Lower leg skin (tissue), 4 donors: ENCODE measurements at regions not wholly inside any gene's neighbourhood (a gene's known extent, or its start where the extent isn't known, plus 50 kb on each side); places are given as distances from the start of the nearest gene placed in this dataset.
"Not testable (repeated sequence)": the region's sequence is repeated elsewhere in the genome, so short reads cannot be mapped to it uniquely, and the experiment has no call there.

Experiments used
- DNase-seq, 2 donors: peaks; one replicate each; pipeline ENCODE4 v3.0.0-alpha.2; 2019; ENCODE audit warnings: low spot score in 2 of 2
- H3K4me3 ChIP-seq: fragments of 200-600 bp; sonication (generic); 2 replicates; pipeline ENCODE4 v1.5.1; 2017; ENCODE audit warnings: mild to moderate bottlenecking, low read depth; ENCODE audit not compliant: poor library complexity, severe bottlenecking
- CTCF ChIP-seq, 3 donors: fragments of 450-650 bp; IDR thresholded peaks; one replicate each; pipeline ENCODE4 v1.5.1; 2016; ENCODE audit warnings: antibody characterized with exemption in 3 of 3, mild to moderate bottlenecking in 3 of 3, moderate library complexity in 2 of 3
- POLR2A ChIP-seq, 2 donors: fragments of 450-650 bp; IDR thresholded peaks; one replicate each; pipeline ENCODE4 v1.6.1; 2016 to 2017; ENCODE audit warnings: antibody characterized with exemption in 2 of 2, mild to moderate bottlenecking in 1 of 2, moderate library complexity in 1 of 2
- WGBS, 2 donors: methylation state at CpG; one replicate each; pipeline ENCODE4 v1.1.5; 2018; 5-methylcytosine and 5-hydroxymethylcytosine counted together
- intact Hi-C: fragments of 100-400 bp; cut with DNase I; formaldehyde crosslinking; loops from one replicate; pipeline ENCODE4 v1.15.0; 2023; ENCODE audit warnings: low total_unique reads

- 50 to 85% methylated on average over 1 to 2 of the region's 2 CpGs for WGBS, 2 donors
- H3K4me3 ChIP-seq, DNase-seq, intact Hi-C loops: not testable (repeated sequence)
Measured at GRCh38 chr13:52324831-52325230, 81.1 kb downstream of the THSD1 start.

GRCh38 chr13:52319876-52320275 is 86.1 kb downstream of the THSD1 start:
- no peak for DNase-seq
- intact Hi-C loops, result no loop called here
- WGBS, 2 donors, result 72 to 81% methylated on average over 2 of the region's 2 CpGs
- TF ChIP-seq CTCF (IDR thresholded peaks at IDR 0.05) (no peak), POLR2A (IDR thresholded peaks at IDR 0.05) (no peak)
- H3K4me3 ChIP-seq, result no peak overlapping the region

- H3K4me3 ChIP-seq, DNase-seq, intact Hi-C loops: not testable (repeated sequence)
- WGBS, 2 donors, result 45 to 66% methylated on average over 6 of the region's 6 CpGs
Measured at GRCh38 chr13:52309833-52310232, 96.1 kb downstream of the THSD1 start.

DNA sequence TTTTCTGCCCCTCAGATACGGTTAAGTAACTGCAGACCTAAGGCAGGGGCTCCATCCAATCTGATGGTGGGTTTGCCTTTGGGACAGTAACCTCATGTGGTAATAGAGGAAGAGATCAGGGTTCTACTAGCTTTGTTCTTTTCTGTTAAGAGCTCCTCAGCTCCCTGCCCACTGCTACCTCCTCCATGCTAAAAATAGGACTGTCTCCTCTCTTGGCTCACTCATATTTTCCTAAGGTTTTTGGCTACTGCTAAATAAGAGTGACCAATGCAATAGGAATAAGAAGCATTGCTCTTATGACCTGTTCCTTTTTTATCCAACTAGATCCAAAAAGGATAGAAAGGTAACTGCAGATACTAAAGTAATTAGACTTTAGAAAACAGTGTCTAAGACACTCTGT is 99.6 kb downstream of the THSD1 start:
- H3K4me3 ChIP-seq, intact Hi-C loops, DNase-seq: not testable (repeated sequence)
- WGBS, 2 donors, result no CpG with 5 or more reads among the region's 1 CpG

DNA sequence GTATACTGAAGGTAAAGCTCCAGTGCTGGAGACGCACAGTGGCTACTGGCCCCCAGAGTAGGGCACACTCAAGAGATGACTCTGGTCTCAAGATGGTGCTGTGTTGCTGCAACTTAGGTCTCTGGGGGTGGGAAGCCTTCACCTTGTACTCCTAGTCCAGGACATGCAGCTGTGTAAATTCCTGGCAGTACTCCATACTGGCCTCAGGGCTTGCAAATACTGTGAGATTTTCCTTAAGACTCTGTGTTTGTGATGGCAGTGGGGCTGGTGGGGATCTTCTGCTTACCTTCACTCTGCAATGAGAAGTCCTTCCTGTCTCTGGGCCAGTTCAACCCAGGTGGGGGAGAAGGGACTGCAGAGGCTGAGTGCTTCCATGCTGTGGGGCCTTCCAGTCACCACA is 102.9 kb downstream of the THSD1 start:
- intact Hi-C loops, DNase-seq, H3K4me3 ChIP-seq: not testable (repeated sequence)
- WGBS, 2 donors, result 100% methylated on average over 1 of the region's 1 CpG; no CpG with 5 or more reads in 1 of the 2 donors

DNA sequence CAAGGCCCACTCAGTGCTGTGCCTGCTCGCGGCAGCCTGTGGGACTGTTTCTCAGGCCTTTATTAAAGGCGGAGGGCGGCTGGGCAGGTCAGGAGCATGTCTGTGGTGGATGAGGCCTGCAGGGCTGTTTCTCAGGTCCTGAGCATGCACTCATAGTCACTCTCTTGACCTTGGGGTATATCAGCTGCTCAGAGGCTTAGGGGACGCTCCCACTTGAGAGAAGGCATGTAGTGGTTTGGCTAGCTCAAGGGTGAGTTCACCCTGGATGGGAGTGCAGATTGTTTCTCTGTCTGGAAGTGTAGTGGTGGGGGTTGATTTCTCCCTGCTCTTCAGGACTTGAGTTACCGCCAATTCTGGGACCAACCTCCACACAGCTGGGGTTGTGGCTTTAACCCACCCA is 103.3 kb downstream of the THSD1 start:
- WGBS, 2 donors, result 100% methylated on average over 1 of the region's 6 CpGs
- DNase-seq, H3K4me3 ChIP-seq, intact Hi-C loops: not testable (repeated sequence)

DNA sequence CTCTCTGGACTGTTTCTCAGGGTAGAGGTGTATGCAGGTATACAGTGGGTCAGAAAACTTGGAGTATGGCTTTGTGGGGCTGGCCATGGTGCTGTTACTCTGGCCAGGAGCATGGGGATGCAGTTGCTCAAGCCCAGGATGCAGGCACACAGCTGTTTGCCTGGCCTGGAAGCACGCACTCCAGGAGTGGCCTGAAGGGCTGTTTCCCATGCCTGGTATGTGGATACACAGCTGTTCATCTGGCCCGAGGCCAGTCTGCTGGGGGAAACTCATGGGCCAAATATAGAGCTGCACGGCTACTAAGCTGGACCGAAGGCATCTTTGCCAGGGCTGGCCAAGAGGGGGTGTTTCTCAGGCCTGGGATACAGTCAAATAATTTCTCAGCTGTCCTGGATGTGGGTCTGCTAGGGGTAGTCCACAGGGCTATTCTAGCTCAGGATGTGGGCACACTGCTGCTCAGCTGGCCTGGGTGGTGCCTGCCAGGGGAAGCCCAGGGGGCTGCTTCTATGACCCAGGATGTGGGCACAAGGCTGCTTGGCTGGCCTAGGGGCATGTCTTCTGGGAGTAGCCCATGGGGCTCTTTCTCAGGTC is 104.1 kb downstream of the THSD1 start:
- 70% methylated on average over 2 of the region's 4 CpGs; no CpG with 5 or more reads in 1 of the 2 donors for WGBS, 2 donors
- H3K4me3 ChIP-seq, DNase-seq, intact Hi-C loops: not testable (repeated sequence)

GRCh38 chr13:52298079-52298661 is 107.8 kb downstream of the THSD1 start:
- H3K4me3 ChIP-seq, DNase-seq, intact Hi-C loops: not testable (repeated sequence)
- 67 to 71% methylated on average over 5 of the region's 5 CpGs for WGBS, 2 donors

- DNase-seq, intact Hi-C loops, H3K4me3 ChIP-seq: not testable (repeated sequence)
- WGBS, 2 donors, result 20% methylated on average over 1 of the region's 6 CpGs; no CpG with 5 or more reads in 1 of the 2 donors
Measured at GRCh38 chr13:52288891-52289290, 117.1 kb downstream of the THSD1 start.

- DNase-seq, intact Hi-C loops, H3K4me3 ChIP-seq: not testable (repeated sequence)
- WGBS, 2 donors, result 75 to 85% methylated on average over 2 of the region's 2 CpGs
Measured at GRCh38 chr13:52281387-52281786, 122.0 kb upstream of the NEK3 start.

DNA sequence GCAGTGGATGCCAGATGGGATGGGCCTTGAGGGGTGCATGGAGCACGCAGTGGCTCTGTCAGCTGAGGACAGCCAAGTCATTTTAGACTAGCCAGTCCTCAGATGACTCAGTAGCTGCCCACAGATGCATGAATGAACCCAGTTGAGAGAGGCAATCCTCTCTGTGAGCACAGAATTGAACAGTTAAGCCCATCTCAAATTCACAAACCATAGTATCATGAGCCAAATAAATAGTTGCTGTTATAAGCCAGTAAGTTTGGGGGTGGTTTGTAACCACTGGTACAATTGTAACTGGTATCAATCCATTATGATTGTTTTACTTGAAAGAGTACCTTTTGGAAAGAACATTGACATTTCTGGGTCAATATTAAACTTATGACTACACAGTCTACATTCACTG is 120.0 kb upstream of the NEK3 start:
- DNase-seq, intact Hi-C loops, H3K4me3 ChIP-seq: not testable (repeated sequence)
- 100% methylated on average over 1 of the region's 1 CpG; no CpG with 5 or more reads in 1 of the 2 donors for WGBS, 2 donors

- H3K4me3 ChIP-seq, intact Hi-C loops, DNase-seq: not testable (repeated sequence)
- 94 to 98% methylated on average over 19 to 24 of the region's 24 CpGs for WGBS, 2 donors
Measured at GRCh38 chr13:52254299-52254698, 94.9 kb upstream of the NEK3 start.

DNA sequence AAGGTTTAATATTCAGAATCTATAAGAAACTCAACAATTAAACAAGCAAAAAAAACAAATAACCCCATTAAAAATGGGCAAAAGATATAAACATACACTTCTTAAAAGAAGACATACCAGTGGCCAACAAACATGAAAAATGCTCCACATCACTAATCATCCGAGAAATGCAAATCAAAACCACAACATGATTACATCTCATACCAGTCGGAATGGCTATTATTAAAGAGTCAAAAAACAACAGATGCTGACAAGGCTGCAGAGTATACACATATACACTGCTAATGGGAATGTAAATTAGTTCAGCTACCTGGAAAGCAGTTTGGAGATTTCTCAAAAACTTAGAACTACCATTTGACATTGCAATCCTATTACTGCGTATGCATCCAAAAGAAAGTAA is 81.4 kb upstream of the NEK3 start:
- DNase-seq, intact Hi-C loops, H3K4me3 ChIP-seq: not testable (repeated sequence)
- WGBS, 2 donors, result 42 to 48% methylated on average over 3 of the region's 3 CpGs

GRCh38 chr13:52235900-52236595 is 76.7 kb upstream of the NEK3 start:
- H3K4me3 ChIP-seq, intact Hi-C loops: not testable (repeated sequence)
- WGBS, 2 donors, result 0 to 15% methylated on average over 1 to 5 of the region's 8 CpGs
- DNase-seq, result peak; percentile 39 to 87
